ENCODE measurements at regions not wholly inside any gene's neighbourhood (a gene's known extent, or its start where the extent isn't known, plus 50 kb on each side); places are given as distances from the start of the nearest gene placed in this dataset.
"Not testable (repeated sequence)": the region's sequence is repeated elsewhere in the genome, so short reads cannot be mapped to it uniquely, and the experiment has no call there.

- Mint-ChIP-seq H3K27ac (no peak overlapping the region), H3K9me3 (no peaks in the 10 kb centered on the region), H3K4me1 (ENCODE audit: low read depth) (no peaks in the 10 kb centered on the region), H3K4me3 (no peak overlapping the region), H3K36me3 (ENCODE audit: low read depth) (no peaks in the 10 kb centered on the region), H3K27me3 (no peaks in the 10 kb centered on the region)
Observed at GRCh38 chr4:57981123-57981522, 870.9 kb upstream of the IGFBP7 start.

DNA sequence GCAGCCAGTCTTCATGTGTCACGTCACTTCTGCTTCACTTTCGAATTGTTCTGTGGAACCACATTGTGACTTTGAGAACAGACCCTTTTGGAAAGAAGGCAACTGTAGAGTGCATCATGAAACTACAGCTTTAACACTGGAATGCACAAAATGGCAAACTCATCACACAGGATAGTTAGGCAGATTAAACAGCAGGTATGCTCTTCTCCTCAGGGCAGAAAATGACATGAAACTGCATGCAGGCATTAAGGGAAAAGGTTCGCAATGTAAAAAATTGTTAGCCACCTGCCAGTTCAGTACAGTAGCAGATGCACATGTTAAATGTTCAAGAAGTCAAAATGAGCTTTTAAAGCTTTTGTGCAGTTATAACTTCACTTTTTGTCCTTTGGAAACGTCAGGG is 864.6 kb upstream of the IGFBP7 start:
- Mint-ChIP-seq H3K9me3 (no peaks in the 10 kb centered on the region), H3K36me3 (ENCODE audit: low read depth) (no peaks in the 10 kb centered on the region), H3K27me3 (no peaks in the 10 kb centered on the region), H3K4me3 (no peak overlapping the region), H3K4me1 (ENCODE audit: low read depth) (no peaks in the 10 kb centered on the region), H3K27ac (no peak overlapping the region)

DNA sequence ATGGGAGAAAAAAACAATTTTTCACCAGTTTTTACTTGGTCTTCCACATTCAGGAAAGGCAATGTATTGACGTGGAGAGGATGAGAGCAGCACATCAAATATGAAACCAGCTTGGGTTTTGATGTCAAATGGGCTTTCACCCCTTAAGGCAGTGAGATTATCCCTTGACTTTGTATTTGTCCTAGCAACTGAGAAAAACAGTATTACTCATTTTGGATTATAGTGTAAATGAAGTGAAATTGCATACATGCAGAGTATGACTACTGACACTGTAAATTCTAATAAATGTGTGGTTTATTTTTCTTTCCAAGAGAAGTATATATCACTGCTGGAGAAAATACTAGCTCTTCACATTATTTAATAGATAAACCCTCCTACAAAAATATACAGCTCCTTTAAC is 863.6 kb upstream of the IGFBP7 start:
- Mint-ChIP-seq H3K4me1 (ENCODE audit: low read depth) (no peaks in the 10 kb centered on the region), H3K9me3 (no peaks in the 10 kb centered on the region), H3K27ac (no peak overlapping the region), H3K36me3 (ENCODE audit: low read depth) (no peaks in the 10 kb centered on the region), H3K4me3 (no peak overlapping the region), H3K27me3 (no peaks in the 10 kb centered on the region)

- peaks cover 7% of the 10 kb centered on the region for H3K9me3 Mint-ChIP-seq
- H3K4me3 Mint-ChIP-seq = no peak overlapping the region
- H3K27ac Mint-ChIP-seq = no peak overlapping the region
- H3K27me3 Mint-ChIP-seq = no peaks in the 10 kb centered on the region
- no peaks in the 10 kb centered on the region for H3K36me3 Mint-ChIP-seq (ENCODE audit: low read depth)
- H3K4me1 Mint-ChIP-seq (ENCODE audit: low read depth) = no peaks in the 10 kb centered on the region
Observed at GRCh38 chr4:57971261-57971660, 861.1 kb upstream of the IGFBP7 start.

DNA sequence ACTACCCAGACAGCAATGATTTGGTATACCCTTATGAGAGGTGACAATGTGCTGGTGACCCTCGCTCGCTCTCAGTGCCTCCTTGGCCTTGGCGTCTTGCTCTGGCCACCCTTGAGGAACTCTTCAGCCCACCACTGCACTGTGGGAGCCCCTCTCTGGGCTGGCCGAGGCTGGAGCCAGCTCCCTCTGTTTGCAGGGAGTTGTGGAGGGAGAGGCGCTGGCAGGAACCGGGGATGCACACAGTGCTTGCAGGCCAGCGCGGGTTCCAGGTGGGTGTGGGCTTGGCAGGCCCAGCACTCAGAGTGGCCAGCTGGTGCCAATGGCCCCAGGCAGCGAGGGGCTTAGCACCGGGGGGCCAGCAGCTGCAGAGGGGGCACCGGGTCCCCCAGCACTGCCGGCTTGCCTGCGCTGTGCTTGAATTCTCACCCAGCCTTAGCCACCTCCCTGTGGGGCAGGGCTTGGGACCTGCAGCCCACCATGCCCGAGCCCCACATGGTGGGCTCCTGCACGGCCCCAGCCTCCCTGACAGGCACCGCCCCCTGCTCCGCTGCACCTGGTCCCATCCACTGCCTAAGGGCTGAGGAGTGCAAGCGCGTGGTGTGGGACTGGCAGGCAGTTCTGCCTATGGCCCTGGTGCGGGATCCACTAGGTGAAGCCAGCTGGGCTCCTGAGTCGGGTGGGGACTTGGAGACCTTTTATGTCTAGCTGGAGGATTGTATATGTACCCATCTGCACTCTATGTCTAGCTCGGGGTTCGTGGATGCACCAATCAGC is 857.0 kb upstream of the IGFBP7 start:
- peaks cover 12% of the 10 kb centered on the region for H3K9me3 Mint-ChIP-seq
- no peaks in the 10 kb centered on the region for H3K27me3 Mint-ChIP-seq
- no peaks in the 10 kb centered on the region for H3K36me3 Mint-ChIP-seq (ENCODE audit: low read depth)
- no peaks in the 10 kb centered on the region for H3K4me1 Mint-ChIP-seq (ENCODE audit: low read depth)
- H3K4me3 Mint-ChIP-seq = no peak overlapping the region
- H3K27ac Mint-ChIP-seq = no peak overlapping the region

DNA sequence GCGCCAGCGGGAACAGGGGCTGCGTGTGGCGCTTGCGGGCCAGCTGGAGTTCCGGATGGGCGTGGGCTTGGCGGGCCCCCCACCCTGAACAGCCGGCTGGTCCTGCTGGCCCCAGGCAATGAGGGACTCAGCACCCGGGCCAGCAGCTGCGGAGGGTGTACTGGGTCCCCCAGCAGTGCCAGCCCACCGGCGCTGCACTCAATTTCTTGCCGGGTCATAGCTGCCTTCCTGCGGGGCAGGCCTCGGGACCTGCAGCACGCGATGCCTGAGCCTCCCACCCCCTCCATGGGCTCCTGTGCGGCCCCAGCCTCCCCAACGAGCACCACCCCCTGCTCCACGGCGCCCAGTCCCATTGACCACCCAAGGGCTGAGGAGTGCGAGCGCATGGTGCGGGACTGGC is 855.2 kb upstream of the IGFBP7 start:
- H3K36me3 Mint-ChIP-seq (ENCODE audit: low read depth); H3K4me3 Mint-ChIP-seq; H3K4me1 Mint-ChIP-seq (ENCODE audit: low read depth); H3K27ac Mint-ChIP-seq; H3K27me3 Mint-ChIP-seq: not testable (repeated sequence)
- peaks cover 12% of the 10 kb centered on the region for H3K9me3 Mint-ChIP-seq

- no peak overlapping the region for H3K27ac Mint-ChIP-seq
- H3K4me3 Mint-ChIP-seq = no peak overlapping the region
- no peaks in the 10 kb centered on the region for H3K36me3 Mint-ChIP-seq (ENCODE audit: low read depth)
Observed at GRCh38 chr4:57945298-57945697, 835.1 kb upstream of the IGFBP7 start.

GRCh38 chr4:57943682-57944081 is 833.5 kb upstream of the IGFBP7 start:
- Mint-ChIP-seq H3K4me1 (ENCODE audit: low read depth) (no peaks in the 10 kb centered on the region), H3K4me3 (no peak overlapping the region), H3K27ac (no peak overlapping the region), H3K27me3 (no peaks in the 10 kb centered on the region), H3K9me3 (no peaks in the 10 kb centered on the region), H3K36me3 (ENCODE audit: low read depth) (no peaks in the 10 kb centered on the region)

More at GRCh38 chr4:57945298-57945697, 835.1 kb upstream of the IGFBP7 start:
- H3K4me1 Mint-ChIP-seq (ENCODE audit: low read depth) = no peaks in the 10 kb centered on the region
- no peaks in the 10 kb centered on the region for H3K27me3 Mint-ChIP-seq
- H3K9me3 Mint-ChIP-seq = no peaks in the 10 kb centered on the region

DNA sequence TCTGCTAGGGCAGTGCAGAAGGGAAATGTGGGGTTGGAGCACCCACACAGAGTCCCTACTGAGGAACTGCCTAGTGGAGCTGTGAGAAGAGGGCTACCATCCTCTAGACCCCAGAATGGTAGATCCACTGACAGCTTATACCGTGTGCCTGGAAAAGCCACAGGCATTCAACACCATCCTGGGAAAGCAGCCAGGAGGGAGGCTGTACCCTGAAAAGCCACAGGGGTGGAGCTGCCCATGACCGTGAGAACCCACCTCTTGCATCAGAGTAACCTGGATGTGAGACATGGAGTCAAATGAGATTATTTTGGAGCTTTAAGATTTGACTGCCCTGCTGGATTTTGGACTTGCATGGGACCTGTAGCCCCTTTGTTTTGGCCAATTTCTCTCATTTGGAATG is 827.1 kb upstream of the IGFBP7 start:
- not testable (repeated sequence) for H3K27me3 Mint-ChIP-seq; H3K4me3 Mint-ChIP-seq; H3K36me3 Mint-ChIP-seq (ENCODE audit: low read depth); H3K27ac Mint-ChIP-seq; H3K9me3 Mint-ChIP-seq; H3K4me1 Mint-ChIP-seq (ENCODE audit: low read depth)

DNA sequence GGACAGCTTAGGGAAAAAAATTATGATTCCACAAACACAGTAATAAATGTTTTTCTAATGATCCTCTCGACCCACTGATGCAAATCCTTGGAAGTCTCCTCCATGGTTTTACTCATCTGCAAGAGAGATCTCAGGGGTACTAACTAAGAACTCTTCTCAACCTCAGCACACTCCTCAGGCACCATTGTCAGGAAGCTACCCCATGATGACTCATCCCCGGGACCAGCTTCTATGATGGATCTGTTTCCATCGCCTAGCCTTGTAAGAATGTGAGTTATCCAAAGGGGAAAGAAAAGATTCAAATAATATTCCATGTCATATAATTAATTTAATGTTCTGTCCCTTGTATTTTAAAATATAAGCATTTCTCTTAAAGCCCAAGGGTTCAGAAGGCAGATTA is 816.1 kb upstream of the IGFBP7 start:
- no peaks in the 10 kb centered on the region for H3K36me3 Mint-ChIP-seq (ENCODE audit: low read depth)
- H3K4me3 Mint-ChIP-seq = no peak overlapping the region

DNA sequence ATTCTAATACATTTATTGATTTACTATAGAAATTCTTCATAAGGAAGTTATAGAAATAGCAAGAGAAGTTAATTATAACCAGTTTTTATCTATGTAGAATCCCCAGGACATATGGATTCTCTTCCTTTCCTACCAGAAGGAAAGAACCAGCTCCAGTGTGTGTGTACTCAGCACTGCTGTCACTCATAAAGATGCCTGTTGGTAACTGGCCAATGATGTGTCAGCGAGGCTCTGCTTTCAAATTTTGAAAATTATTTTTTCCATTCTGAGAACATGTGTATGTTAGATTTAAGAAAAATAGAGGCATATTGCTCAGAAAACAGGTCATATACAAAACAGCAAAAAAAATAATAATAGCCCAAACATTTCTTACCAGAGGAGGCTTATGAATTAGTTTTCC is 814.8 kb upstream of the IGFBP7 start:
- H3K4me3 Mint-ChIP-seq = no peak overlapping the region
- H3K4me1 Mint-ChIP-seq (ENCODE audit: low read depth) = no peaks in the 10 kb centered on the region
- no peaks in the 10 kb centered on the region for H3K27me3 Mint-ChIP-seq
- H3K27ac Mint-ChIP-seq = no peak overlapping the region
- H3K9me3 Mint-ChIP-seq = peaks cover 4% of the 10 kb centered on the region
- H3K36me3 Mint-ChIP-seq (ENCODE audit: low read depth) = no peaks in the 10 kb centered on the region

More for the DNA sequence above, 816.1 kb upstream of the IGFBP7 start:
- Mint-ChIP-seq H3K4me1 (ENCODE audit: low read depth) (no peaks in the 10 kb centered on the region), H3K27ac (no peak overlapping the region), H3K27me3 (no peaks in the 10 kb centered on the region), H3K9me3 (peaks cover 4% of the 10 kb centered on the region)

GRCh38 chr4:57916479-57916878 is 806.3 kb upstream of the IGFBP7 start:
- no peak overlapping the region for H3K4me3 Mint-ChIP-seq
- no peaks in the 10 kb centered on the region for H3K4me1 Mint-ChIP-seq (ENCODE audit: low read depth)
- H3K27ac Mint-ChIP-seq = no peak overlapping the region
- no peaks in the 10 kb centered on the region for H3K36me3 Mint-ChIP-seq (ENCODE audit: low read depth)
- H3K9me3 Mint-ChIP-seq = peaks cover 14% of the 10 kb centered on the region
- no peaks in the 10 kb centered on the region for H3K27me3 Mint-ChIP-seq

- no peak overlapping the region for H3K4me3 Mint-ChIP-seq
- no peaks in the 10 kb centered on the region for H3K4me1 Mint-ChIP-seq (ENCODE audit: low read depth)
- no peaks in the 10 kb centered on the region for H3K27me3 Mint-ChIP-seq
- peaks cover 6% of the 10 kb centered on the region for H3K9me3 Mint-ChIP-seq
- H3K36me3 Mint-ChIP-seq (ENCODE audit: low read depth) = no peaks in the 10 kb centered on the region
- no peak overlapping the region for H3K27ac Mint-ChIP-seq
Observed at GRCh38 chr4:57911203-57911602, 801.0 kb upstream of the IGFBP7 start.

GRCh38 chr4:57910151-57910550 is 800.0 kb upstream of the IGFBP7 start:
- no peak overlapping the region for H3K4me3 Mint-ChIP-seq
- H3K9me3 Mint-ChIP-seq = peaks cover 6% of the 10 kb centered on the region
- H3K4me1 Mint-ChIP-seq (ENCODE audit: low read depth) = no peaks in the 10 kb centered on the region
- H3K27me3 Mint-ChIP-seq = no peaks in the 10 kb centered on the region
- H3K27ac Mint-ChIP-seq = no peak overlapping the region
- no peaks in the 10 kb centered on the region for H3K36me3 Mint-ChIP-seq (ENCODE audit: low read depth)

DNA sequence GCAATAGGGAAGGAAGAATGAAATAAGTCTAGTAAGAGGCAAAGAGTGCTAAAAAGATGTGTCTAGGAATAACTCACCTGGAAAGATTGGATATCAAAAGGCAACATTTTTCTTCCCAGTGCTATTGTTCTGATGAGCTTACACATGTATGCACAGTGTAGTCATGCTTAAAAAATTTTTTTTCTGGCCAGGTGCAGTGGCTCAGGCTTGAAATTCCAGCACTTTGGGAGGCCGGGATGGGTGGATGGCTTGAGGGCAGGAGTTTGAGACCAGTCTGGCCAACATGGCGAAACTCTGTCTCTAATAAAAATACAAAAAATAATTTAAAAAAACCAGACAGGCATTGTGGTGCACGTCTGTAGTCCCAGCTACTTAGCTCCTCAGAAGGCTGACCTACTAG is 795.8 kb upstream of the IGFBP7 start:
- Mint-ChIP-seq H3K27me3 (no peaks in the 10 kb centered on the region), H3K27ac (no peak overlapping the region), H3K4me3 (no peak overlapping the region), H3K36me3 (ENCODE audit: low read depth) (no peaks in the 10 kb centered on the region), H3K4me1 (ENCODE audit: low read depth) (no peaks in the 10 kb centered on the region), H3K9me3 (no peaks in the 10 kb centered on the region)

DNA sequence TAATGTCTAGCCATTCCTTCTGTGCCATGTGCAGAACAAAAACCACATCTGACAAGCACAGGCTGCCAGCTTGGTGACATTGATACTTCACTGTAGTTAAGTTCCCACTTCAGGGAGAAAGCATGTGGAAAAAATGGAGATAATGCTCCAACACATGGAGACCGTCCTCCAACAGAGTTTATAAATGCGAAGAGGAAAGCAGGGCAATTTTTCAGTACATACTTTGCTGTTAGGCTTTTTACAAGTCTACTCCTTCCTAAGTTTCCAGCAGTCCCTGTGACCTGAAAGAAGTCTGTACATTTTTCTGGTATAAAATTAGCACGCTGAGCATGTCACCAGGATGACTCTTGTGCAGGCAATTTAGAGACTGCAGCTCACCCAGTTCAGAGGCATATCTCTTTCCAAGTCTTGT is 766.9 kb upstream of the IGFBP7 start:
- Mint-ChIP-seq H3K9me3 (peaks cover 17% of the 10 kb centered on the region), H3K36me3 (ENCODE audit: low read depth) (no peaks in the 10 kb centered on the region), H3K27ac (no peak overlapping the region), H3K27me3 (no peaks in the 10 kb centered on the region), H3K4me3 (no peak overlapping the region), H3K4me1 (ENCODE audit: low read depth) (no peaks in the 10 kb centered on the region)
